CD4-positive, alpha-beta T cell treated with Interleukin-21 for 1 hour (primary cell): ENCODE measurements at regions not wholly inside any gene's neighbourhood (a gene's known extent, or its start where the extent isn't known, plus 50 kb on each side); places are given as distances from the start of the nearest gene placed in this dataset.

Source experiments
- DNase-seq: peaks from one replicate; pipeline ENCODE4 v3.0.0-alpha.2; 2020

DNA sequence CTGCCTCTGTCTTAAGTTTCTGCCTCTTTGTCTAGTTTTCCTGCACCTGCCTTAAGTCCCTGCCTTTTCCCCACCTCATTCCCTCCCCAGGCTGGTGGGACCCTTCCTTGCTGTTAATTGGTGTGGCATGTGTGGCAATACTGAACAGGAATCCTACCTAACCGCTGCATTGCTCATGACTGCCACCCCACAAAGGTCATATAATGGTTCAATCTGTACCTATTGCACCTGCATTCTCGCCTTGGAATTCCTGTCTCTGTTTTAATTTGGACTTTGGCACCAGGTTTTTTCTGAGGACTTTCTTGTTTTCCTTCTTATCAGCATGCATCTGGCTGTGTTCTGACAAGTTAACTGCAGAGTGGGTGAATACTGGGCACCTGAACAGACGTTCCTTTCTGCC lies 966.2 kb upstream of the TMEM132C start:
- DNase-seq, result no peak

DNA sequence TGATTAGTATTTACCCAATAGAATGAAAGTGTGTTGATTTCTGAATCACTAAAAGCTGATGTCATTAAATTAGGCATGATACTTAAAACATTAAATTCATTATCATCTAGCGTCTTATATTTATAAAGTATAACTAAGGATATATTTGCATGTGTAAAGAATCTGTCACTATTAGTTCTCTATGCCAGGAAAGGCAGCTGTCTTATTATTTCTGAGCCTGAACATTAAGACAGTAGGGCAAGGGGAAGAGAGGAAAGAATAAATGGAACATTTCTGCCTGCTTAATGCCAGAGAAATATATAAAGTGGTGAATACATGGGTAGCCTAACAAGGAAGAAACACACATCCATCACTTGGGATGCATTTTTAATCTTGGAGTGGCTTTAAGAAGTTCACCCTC lies 965.1 kb upstream of the TMEM132C start:
- DNase-seq, result no peak

DNA sequence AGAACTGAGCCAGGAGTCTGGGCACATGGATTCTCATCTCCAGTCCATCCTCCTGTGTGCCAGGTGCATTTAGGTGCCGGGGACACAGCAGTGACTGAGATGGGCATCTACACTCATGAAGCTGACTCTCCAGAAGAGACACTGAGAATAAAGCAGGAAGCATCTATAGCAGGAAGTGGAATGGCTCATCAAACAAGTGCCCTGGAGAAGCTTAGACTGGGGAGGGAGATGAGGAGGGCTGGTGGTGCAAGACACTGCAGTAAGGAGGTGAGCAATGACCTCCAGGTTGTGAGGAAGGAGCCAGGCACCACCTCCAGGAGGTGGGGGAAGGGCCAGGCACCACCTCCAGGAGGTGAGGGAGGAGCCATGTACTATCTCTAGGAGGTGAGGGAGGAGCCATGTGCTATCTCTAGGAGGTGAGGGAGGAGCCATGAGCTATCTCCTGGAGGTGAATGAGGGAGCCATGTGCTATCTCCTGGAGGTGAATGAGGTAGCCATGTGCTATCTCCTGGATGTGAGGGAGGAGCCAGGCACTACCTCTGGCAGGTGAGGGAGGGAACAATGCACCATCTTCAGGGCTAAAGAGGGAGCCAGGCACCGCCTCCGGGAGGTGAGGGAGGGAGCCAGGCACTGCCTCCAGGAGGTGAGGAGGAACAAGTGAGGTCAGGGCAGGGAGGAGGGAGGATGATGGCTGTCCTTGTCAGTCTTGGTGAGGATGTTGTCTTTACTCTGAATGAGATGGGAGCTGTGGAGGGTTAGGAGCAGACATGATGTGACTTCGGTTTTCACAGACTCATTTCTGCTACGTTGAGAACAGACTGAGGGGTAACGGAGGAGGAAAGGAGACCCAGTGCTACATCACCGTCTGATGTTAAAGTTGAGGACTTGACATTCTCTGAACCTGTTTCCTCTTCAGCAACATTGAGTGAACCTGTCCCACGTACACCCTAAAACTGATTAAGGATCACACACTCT lies 961.9 kb upstream of the TMEM132C start:
- no peak for DNase-seq

DNA sequence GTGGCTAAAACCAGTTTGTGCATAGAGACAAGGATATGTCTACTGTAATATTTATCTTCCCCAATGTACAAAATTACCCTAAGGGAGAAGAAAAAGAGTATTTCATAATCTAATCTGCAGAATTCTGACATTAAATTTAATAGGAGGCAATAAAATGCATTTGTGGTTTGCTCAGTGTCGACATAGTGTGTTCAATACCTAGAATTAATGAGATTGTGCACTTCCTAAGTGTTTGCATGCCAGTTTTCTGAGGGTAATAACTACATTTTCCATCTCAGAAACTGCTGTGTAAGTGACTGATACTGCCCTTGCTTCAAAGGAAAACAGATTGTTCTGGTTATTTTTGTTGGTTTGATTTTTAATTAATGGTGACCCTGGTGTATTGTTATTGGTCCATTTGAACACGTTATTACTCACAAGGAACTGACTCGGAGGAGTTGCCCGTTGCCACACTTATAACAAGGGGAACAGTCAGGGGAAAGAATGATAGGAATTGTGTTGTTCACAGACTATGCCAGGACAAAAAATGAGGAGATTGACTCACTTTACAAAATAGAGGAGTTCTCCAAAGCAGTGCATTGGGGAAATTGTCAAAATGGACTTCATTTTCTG lies 960.3 kb upstream of the TMEM132C start:
- DNase-seq, result no peak

DNA sequence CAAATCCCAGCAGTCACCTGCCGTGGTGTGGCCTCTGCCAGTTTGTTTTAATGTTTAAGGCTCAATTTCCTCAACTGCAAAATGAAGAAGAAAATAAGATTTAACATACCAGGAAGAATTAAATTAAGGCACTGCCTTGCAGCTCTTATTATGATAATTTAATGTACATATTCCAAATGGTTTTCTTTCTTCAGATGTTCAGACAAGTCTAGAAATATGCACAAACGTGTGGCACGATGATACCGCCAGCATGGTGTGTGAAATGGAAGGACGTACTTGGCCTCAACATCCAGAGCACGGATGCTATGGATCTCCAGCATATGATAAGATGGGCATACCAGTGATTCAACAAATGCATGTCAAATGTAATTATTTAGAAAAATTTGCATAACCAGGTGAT lies 959.4 kb upstream of the TMEM132C start:
- no peak for DNase-seq

DNA sequence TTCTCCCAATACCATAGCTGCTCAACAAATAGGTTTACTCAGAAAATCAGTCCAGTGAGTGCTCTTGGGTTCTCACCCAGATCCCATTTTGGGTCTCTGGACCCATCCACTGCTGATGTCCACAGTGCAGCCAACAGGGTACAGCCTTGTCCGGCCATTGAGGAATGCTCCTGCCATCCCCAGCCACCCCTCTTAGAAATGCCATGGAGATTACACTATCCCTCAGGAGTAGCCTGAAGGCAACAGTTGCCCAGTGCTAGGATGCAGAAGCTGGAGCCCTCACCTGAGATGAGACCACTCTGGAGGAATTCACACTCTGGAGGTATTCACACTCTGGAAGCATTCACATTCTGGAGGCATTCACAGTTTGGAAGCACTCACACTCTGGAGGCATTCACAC lies 958.8 kb upstream of the TMEM132C start:
- DNase-seq, result no peak

DNA sequence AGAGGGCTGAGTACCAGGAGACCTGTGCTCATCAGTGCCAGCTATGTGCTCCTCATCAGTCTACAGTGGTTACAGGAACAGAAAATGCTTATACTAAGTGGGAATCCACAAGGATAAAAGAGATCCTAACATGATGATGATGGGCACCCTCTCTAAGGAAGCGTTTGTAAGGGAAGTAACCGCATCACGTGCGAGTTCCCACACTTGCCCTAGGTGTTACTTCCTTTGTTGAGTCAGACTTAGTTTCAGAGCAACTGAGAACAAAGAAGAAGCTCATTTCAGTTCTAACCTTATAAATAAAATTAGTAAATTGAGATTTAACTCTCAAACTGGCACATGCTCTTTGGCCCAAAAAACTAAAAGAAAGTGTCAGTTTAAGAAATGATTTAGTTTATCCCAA lies 956.4 kb upstream of the TMEM132C start:
- no peak for DNase-seq

DNA sequence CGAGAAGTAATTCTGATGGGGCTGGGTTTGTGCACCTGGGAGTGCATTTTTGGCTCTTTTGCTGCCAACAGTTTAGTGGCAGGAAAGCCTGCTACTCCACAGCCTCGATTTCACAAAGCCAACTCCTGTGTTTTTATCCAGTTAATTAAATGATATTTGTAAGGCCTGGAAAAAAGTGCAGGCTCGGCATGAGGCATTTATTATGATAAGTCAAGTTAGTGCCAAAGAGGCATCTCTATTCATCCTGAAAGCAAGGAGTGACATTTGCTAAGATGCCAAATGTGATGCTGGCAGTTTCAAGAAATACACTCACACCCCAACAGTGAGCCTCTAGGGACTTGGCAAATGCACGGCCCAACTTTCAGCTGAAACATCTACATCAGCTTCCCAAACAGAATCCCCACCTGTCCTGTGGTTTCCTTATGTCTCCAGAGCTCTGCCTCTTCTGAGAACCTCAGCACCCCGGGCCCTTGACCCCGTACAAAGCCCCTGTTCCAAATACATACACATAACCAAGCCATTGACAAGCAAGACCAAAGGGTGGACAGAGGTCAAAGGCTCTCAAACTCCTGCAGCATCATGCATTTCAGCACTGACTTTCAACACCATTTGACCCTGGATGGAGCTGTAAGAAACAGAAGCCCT lies 955.1 kb upstream of the TMEM132C start:
- DNase-seq, result no peak

DNA sequence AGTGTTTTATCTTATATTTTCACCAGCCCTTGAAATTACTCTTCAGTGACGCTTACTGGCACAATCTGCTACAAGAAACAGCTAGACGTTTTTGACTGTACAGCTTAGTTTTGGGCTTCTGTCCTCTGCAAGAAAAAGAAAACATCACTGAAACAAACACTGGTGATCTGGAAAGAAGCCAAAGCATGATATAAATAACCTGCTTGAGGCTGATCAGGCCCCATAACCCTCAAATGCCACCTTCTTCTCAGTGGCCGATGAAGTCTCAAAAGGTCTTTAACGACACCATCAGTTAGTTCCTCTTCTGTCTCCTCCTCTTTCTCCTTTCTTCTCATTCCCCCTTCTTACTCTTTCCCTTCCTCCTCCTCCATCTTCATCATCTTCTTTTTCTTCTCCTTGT lies 942.3 kb upstream of the TMEM132C start:
- DNase-seq, result no peak

DNA sequence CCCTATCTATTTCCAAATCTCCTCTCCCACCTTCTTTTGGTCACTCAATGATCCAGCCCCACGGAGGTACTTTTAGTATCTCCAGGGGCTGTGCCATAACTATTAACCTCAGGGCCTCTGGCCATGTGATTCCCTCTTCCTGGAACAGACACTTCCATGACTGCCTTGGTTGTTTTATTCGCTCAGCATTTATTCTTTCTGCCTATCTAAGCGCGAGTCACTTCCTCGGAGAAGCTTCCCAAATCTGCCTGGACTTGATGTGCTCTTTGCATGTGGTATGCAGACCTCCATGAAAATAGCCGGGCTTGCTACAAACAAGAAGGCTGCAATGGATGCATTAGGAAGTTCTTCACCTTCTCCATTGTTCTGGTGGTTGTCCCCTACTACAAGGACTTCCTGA lies 939.0 kb upstream of the TMEM132C start:
- no peak for DNase-seq

DNA sequence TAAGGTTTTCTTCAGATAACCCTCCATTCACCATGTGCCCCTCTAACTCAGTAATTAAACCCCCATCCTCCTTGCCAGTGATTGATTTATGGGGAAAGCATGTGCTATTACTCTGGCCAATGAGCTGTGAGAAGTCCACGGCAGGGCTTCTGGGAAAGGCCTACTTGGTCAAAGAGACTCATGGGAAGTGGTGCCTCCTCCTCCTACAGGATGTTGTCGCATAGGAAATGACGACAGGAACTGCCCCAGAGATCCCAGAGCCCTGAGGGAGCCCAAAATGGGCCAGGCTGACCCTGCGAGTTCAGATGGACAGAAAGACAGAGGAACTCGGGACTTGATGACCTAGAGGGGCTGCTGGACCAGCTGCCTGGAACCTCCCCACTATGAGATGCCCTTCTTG lies 938.1 kb upstream of the TMEM132C start:
- DNase-seq, result no peak

DNA sequence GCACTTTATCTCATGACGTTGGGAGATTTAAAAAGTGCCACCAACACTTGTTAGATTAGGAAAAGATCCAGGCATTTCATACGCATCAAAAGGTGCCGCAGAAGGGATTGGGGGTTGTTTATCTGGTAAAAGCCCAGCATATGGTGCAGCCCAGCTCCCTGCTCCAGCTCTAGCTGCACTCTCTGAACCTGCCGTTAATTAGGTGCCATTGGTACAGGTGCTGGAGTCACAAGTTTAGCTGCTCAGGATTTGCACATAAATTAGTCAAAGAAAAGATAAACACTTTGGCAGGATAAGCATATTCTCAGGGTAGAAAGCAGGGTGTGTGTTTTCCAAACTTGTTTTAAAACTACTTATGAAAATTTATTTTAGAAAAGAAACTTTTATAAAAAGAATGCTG lies 932.6 kb upstream of the TMEM132C start:
- no peak for DNase-seq

DNA sequence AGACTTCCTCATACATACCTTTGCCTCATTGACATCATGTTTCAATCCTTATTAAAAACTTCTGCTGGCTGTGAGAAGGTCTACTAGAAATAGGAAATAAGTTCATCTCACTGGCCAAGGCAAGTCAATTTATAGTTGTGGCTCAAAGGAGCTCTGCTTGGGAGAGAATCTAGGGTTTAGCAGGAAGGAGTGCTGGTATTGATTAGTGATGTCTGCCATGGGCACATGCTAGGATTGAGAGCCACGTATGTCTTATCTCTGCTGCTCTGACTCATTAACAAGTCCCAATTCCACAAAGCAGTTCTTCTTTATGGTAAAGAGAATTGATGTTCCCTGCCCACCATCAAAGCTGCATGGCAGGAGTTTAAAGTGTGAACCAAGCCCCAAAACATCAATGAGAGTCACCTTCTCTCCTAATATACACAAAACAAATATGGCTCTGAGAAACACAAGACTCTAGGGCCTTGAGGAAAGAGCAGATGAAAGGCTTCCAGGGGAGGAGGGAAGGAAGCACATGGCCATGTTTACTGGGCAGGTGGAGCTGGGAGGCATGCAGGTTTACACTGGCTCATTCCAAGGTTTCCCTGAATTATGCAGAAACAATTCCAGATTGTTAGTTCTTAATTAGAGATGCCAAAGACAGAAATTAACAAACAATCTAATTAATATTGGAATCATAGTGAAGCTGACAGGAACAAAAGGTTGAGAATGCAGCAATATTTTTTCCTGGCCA lies 931.9 kb upstream of the TMEM132C start:
- no peak for DNase-seq

DNA sequence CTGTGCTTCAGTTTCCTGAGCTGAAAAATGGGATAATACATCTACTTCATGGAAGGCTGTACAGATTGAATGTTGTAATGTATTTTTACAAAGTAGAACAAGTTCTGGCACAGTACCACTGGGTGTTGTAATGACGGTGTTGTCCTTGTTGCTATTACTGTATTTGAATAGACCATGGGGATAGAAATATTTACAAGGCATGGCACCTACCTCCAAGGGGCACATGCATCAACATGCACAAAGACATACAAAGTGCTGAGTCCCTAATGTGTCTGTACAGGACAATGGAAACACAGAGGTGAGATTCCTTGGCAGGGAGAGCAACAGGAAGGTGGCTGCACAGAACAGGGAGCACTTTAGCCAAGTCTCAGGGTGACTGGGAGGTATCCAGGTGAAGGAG lies 930.6 kb upstream of the TMEM132C start:
- no peak for DNase-seq

DNA sequence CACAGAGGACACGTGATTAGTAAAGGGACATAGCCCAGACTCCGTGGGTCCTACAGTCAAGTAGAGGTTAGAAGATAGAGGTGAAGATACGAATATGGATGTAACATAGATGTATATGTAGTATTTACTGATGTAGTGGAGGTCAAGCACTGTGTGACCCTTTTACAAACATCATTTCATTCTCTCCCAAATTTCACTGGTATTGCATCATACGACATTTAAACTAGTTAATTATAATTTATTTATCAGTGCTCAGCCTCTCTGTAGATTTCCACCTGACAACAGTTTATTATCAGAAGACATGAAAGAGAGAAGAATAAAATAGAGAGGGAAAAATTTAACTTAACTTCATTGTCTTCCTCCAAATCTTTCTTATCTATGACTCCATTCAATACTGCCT lies 927.9 kb upstream of the TMEM132C start:
- no peak for DNase-seq

DNA sequence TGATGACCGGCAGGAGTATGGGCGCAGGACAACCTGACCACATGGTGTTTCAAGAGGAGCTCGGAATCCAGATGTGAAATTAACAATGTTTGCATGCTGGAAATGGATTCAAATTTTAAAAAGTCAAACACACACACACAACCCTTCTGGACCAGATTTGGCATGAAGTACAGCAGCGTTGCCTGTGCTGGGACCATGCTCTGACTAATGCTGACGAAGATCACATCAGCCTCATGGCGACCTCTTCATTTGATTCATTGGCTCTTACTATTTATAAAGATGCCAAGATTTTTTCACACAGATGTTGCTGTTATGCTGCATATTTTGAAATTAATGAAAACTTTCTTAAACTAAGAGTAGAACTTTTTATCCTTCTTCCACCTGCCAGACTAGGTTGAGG lies 926.6 kb upstream of the TMEM132C start:
- no peak for DNase-seq

DNA sequence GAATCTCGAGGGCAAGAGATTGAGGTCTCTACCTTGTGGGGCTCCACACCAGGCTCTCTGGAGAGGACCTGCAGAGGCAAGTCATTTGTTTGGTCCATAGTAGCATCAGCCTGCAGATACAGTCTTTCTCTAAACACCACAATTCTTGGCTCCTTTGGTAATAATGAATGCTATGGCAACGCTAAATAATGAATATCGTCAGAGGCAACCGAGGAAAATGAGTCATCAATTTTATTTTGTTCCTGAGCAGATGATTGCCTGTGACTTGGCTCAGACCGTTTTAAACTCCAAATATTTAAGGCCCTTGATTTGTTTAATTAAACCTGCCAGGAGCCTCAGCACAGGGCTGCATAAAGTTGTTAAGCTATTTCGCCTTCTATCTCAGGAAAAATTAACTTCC lies 924.1 kb upstream of the TMEM132C start:
- no peak for DNase-seq

DNA sequence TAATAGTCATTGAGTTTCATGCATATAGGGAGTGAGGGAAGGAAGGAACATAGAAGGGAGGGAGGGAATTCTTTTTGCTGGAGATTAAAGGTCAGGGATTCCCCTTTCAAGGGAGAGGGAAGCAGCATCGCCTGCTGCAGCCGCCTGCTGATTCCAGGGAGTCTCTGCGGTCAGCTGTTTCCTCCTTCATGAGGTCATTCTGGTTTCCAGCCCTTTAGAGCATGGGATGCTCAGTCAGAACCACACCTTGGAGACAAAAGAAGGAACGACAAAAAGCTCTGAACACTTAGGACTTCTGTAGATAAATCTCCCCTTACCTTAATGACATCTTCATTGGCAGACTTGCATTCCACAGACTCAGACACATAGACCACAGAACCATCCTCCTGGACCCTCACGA lies 923.0 kb upstream of the TMEM132C start:
- DNase-seq, result no peak

DNA sequence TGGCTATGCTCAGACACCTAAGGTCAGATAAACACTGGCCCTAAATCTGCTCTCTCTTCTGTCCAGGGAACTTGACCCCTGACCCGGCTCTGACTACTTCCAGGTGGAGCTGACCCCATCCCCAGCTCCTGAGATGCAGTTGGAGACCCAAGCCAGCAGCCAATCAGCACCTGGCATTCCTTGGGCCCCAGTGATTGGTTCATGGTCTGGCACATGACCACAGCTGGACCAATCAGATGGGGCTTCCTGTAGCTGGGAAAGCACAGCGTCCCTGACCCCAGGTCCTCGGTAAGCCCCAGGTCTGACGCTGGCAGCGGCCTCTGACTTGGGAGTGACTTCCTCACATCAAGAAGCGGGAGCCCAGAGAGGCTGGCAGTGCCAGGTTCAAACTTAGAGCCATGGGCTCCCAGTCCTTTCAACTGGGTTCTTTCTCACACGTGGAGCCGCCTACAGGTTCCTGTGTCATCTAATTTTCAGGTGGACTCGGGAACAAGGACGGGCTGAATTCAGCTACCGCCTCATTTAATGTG lies 915.4 kb upstream of the TMEM132C start:
- DNase-seq, result no peak

DNA sequence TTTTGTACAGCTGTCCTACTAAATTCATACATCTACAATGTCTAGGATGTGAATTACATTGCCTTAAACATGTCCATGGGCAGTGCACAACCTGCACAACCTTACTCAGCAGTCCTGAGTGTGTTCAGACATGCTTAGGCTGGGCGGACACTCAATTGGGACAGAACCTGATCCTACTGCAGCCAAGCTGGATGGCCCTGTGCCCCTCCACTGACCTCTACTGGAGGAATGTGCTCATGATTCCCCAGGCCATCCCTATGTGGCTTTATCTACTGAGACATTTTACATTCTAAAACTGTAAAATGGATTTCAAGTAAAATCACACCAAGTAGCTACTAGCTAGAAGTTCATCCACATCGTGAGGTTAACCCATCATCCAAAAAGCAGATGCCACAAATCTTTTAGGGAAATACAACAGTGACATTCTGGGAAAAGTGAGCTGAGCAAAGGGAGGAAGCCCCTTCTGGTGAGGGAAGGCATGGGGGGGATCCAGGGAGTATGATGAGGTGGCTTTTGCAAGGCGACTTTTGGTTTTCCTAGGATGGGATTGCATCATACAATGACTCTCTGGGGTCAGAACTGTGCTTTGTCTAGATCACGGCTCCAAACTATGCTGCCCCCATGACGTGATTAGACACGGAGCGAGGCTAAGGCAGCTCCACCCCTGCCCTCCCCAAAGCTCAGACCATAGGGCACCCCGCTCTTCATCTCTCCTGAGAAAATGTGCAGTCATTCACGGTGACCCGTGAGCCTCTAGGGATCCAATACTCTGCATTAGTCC lies 911.7 kb upstream of the TMEM132C start:
- no peak for DNase-seq

DNA sequence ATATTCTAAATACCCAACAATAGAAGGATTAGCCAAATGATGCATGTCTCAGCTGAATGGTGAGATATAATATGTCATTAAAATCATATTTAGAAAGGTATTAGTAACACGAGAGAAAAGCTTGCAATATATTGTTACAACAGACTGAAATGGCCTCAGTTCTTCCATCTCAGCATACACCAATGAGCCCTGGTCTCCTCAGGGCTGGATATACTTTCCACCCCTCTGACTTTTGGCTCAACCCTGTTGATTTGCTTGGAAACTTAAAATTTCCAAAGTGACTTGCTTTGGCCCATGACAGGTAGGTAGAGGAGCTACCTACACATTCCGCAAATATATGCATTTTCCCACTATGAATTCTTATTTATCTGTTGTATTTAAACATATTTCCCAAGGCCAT lies 908.1 kb upstream of the TMEM132C start:
- DNase-seq, result no peak

DNA sequence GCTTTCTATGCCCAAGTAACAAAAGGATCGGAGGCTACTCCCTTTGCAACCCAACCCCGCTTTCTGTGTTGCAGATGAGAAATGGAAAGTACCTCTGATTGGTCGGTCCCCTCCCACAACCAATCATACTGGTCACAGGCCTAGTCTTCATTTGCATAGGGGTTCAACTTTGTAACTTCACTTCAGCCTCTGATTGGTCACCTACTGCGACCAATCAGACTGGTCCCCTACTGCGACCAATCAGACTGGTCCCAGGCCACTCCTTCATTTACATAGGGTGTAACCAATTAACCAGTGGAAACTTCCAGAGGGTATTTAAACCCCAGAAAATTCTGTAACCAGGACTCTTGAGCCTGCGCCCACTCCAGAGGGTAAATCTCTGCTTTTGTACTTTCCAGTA lies 906.4 kb upstream of the TMEM132C start:
- no peak for DNase-seq
